Caco-2 (cell line): ENCODE measurements at regions not wholly inside any gene's neighbourhood (a gene's known extent, or its start where the extent isn't known, plus 50 kb on each side); places are given as distances from the start of the nearest gene placed in this dataset.

Source experiments
- BruUV-seq: library from RNA; stranded (reverse); fragments of 400-500 nt; replicated peaks from 2 replicates; lab custom pipeline; 2021; lab: Mats Ljungman, UMichigan
- CTCF ChIA-PET: fragments of 300-600 bp; sonication (Branson Sonifier 250); formaldehyde crosslinking; loops from one replicate; lab custom pipeline; 2022; ENCODE audit warnings: antibody characterized with exemption; lab: Charles Lee
- POLR2A ChIA-PET: fragments of 300-600 bp; sonication (Branson Sonifier 250); formaldehyde crosslinking; loops from one replicate; lab custom pipeline; 2022; ENCODE audit warnings: antibody characterized with exemption; lab: Charles Lee
- DNase-seq, 2 experiments: peaks; one replicate each; pipeline versions ENCODE4 v3.0.0 to v3.0.0-alpha.2; 2020 to 2022
- H3K27me3 ChIP-seq: replicated peaks from 2 replicates; pipeline ENCODE4 v1.6.0; 2011; ENCODE audit warnings: low read length; ENCODE audit not compliant: control insufficient read depth, insufficient read depth
- H3K36me3 ChIP-seq: 2 replicates; pipeline ENCODE4 v1.5.1; 2011; ENCODE audit warnings: low read length; ENCODE audit not compliant: control insufficient read depth, insufficient read depth
- H3K4me1 ChIP-seq: fragments of 250-450 bp; sonication (Bioruptor Pico); 2 replicates; pipeline ENCODE4 v1.5.1; 2020; ENCODE audit warnings: mild to moderate bottlenecking
- H3K4me3 ChIP-seq: 2 replicates; pipeline ENCODE4 v1.5.1; 2011; ENCODE audit warnings: low read depth, mild to moderate bottlenecking, control low read depth, low read length
- H3K9me3 ChIP-seq: fragments of 250-450 bp; sonication (Bioruptor Pico); 2 replicates; pipeline ENCODE4 v1.5.1; 2020; ENCODE audit warnings: mild to moderate bottlenecking, moderate library complexity
- H3K27ac Mint-ChIP-seq: one replicate; pipeline ENCODE4 v1.8.0; 2022; ENCODE audit warnings: mixed read lengths; ENCODE audit not compliant: unreplicated experiment
- H3K27me3 Mint-ChIP-seq: one replicate; pipeline ENCODE4 v1.8.0; 2022; ENCODE audit warnings: mixed read lengths; ENCODE audit not compliant: insufficient read depth, unreplicated experiment
- H3K36me3 Mint-ChIP-seq: one replicate; pipeline ENCODE4 v1.8.0; 2022; ENCODE audit warnings: mild to moderate bottlenecking, mixed read lengths; ENCODE audit not compliant: insufficient read depth, unreplicated experiment
- H3K4me1 Mint-ChIP-seq: one replicate; pipeline ENCODE4 v1.8.0; 2022; ENCODE audit warnings: low read depth, mixed read lengths; ENCODE audit not compliant: unreplicated experiment
- H3K4me3 Mint-ChIP-seq: one replicate; pipeline ENCODE4 v1.8.0; 2022; ENCODE audit warnings: mild to moderate bottlenecking, moderate library complexity, mixed read lengths; ENCODE audit not compliant: unreplicated experiment
- H3K9me3 Mint-ChIP-seq: one replicate; pipeline ENCODE4 v1.8.0; 2022; ENCODE audit warnings: mixed read lengths; ENCODE audit not compliant: unreplicated experiment
- intact Hi-C: fragments of 100-400 bp; cut with micrococcal nuclease; formaldehyde crosslinking; loops from one replicate; pipeline ENCODE4 v1.10.0; 2022; ENCODE audit not compliant: unreplicated experiment
- TF ChIP-seq, protein P1 (sequence below), 2 experiments: fragments of 200-600 bp in 1 of 2; IDR thresholded peaks; 1 replicate in 1 of 2; 2 replicates in 1 of 2; pipeline versions ENCODE4 v1.5.1 to v1.8.0; 2011 to 2022; ENCODE audit warnings: antibody characterized with exemption in 1 of 2, control low read depth in 1 of 2, inconsistent platforms in 1 of 2, low read depth in 1 of 2, low read length in 1 of 2, mild to moderate bottlenecking in 1 of 2, moderate library complexity in 1 of 2; ENCODE audit not compliant: insufficient read depth in 1 of 2, severe bottlenecking in 1 of 2, unreplicated experiment in 1 of 2

DNA sequence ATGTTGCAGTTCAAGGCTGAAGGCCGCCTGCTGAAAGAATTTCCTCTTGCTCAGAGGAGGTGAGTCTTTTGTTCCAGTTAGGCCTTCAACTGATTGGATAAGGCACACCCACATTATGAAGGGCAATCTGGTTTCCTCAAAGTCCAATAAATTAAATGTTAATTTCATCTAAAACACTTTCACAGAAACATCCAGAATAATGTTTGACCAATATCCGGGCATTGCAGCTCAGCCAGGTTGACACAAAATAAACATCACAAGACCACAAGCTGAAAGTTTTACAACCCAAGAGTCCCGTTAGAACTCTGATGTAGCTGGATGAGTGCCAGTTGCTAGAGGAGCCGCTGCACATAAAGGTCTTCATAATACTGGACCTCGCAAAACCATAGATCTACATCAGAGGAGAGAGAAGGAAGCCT, 64.9 kb upstream of the EED start:
- Histone ChIP-seq H3K9me3 (no peaks in the 10 kb centered on the region), H3K4me1 (peaks cover 17% of the 10 kb centered on the region), H3K36me3 (no peaks in the 10 kb centered on the region), H3K4me3 (no peak overlapping the region), H3K27me3 (no peaks in the 10 kb centered on the region)
- H3K4me1 Mint-ChIP-seq: peaks cover 8% of the 10 kb centered on the region
- BruUV-seq: no TSS peak
- TF ChIP-seq, protein P1, sequence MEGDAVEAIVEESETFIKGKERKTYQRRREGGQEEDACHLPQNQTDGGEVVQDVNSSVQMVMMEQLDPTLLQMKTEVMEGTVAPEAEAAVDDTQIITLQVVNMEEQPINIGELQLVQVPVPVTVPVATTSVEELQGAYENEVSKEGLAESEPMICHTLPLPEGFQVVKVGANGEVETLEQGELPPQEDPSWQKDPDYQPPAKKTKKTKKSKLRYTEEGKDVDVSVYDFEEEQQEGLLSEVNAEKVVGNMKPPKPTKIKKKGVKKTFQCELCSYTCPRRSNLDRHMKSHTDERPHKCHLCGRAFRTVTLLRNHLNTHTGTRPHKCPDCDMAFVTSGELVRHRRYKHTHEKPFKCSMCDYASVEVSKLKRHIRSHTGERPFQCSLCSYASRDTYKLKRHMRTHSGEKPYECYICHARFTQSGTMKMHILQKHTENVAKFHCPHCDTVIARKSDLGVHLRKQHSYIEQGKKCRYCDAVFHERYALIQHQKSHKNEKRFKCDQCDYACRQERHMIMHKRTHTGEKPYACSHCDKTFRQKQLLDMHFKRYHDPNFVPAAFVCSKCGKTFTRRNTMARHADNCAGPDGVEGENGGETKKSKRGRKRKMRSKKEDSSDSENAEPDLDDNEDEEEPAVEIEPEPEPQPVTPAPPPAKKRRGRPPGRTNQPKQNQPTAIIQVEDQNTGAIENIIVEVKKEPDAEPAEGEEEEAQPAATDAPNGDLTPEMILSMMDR (IDR thresholded peaks at IDR 0.05; ENCODE audit: insufficient read depth in 1 of 2, low read depth in 1 of 2, low read length in 1 of 2, severe bottlenecking in 1 of 2, unreplicated experiment in 1 of 2): no peak
- intact Hi-C loops: no loop called here
- ChIA-PET POLR2A (no interaction called here), CTCF (no interaction called here)
- no peak overlapping the region for H3K27ac Mint-ChIP-seq
- no peaks in the 10 kb centered on the region for H3K9me3 Mint-ChIP-seq
- no peak for DNase-seq
- H3K36me3 Mint-ChIP-seq: no peaks in the 10 kb centered on the region
- H3K27me3 Mint-ChIP-seq: no peaks in the 10 kb centered on the region
- no peak overlapping the region for H3K4me3 Mint-ChIP-seq

DNA sequence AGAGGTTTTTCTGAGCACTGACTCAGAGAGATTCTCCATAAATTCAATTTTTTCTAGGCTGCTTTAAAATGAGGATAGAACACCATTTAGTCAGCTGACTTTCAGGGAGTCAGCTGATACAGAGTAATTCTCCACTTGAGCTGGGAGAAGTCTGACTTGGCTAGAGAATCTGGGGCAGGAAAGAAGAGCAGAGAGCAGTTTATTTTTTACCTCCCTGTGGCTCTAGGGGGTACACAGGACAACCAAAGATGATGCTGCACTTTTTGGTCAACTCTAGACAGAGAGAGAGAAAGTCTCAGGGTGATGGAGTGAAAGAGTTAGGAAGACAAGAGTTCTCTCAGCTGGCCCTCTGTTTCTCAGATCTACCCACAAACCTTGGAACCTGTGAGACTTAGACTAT, 67.3 kb upstream of the EED start:
- Histone ChIP-seq H3K36me3 (no peaks in the 10 kb centered on the region), H3K27me3 (no peaks in the 10 kb centered on the region), H3K4me1 (peaks cover 31% of the 10 kb centered on the region), H3K4me3 (no peak overlapping the region), H3K9me3 (no peaks in the 10 kb centered on the region)
- Mint-ChIP-seq H3K36me3 (no peaks in the 10 kb centered on the region), H3K4me1 (peaks cover 7% of the 10 kb centered on the region), H3K4me3 (no peak overlapping the region), H3K9me3 (no peaks in the 10 kb centered on the region), H3K27ac (no peak overlapping the region), H3K27me3 (no peaks in the 10 kb centered on the region)
- DNase-seq: no peak
- CTCF ChIA-PET: interaction anchor here (0.6 to 1.6 kb wide), 3 partner anchors 16 to 53 kb away, joined by 4 to 5 read pairs (median 4); no protein-coding TSS in a partner anchor
- no TSS peak for BruUV-seq
- POLR2A ChIA-PET: no interaction called here
- TF ChIP-seq, protein P1 (IDR thresholded peaks at IDR 0.05; ENCODE audit: insufficient read depth in 1 of 2, low read depth in 1 of 2, low read length in 1 of 2, severe bottlenecking in 1 of 2, unreplicated experiment in 1 of 2): no peak
- intact Hi-C loops: no loop called here

DNA sequence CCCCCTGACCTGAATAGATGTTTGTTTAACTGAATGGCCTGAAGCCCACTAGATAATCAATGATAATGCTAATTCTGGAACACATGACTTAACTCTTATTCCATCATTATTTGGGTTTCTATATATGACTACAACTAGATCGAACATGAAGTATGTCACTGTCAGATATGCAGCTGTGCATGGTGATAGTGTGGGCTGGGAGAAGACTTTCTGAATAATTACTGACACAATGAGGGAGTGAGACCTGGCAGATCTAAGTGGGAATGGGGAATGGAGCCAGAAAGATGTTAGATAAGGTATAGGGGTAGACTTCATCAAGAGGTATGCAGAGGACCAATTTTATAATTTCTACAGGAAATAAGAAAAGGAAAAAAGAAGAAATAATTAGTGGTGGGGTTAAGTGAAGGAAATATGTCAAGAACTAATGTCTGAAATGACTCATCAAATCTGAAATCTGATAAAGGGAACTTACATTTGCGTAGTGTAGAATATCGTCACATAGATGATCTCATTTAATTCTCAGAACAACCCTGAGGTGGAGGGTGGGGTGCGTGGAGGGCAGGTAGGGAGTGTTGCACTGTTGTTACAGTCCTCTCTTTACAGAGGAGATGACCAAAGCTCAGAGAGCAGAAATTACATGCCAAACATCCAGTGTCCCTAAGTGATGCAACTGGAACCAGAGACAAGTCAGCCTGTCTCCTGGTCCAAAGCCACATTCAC, 68.2 kb upstream of the EED start:
- intact Hi-C loops: no loop called here
- ChIA-PET CTCF (interaction anchor here (1.6 kb wide), 1 partner anchor 17 kb away, joined by 4 read pairs; no protein-coding TSS in a partner anchor), POLR2A (no interaction called here)
- Mint-ChIP-seq H3K4me1 (peaks cover 7% of the 10 kb centered on the region), H3K27me3 (no peaks in the 10 kb centered on the region), H3K36me3 (no peaks in the 10 kb centered on the region), H3K9me3 (no peaks in the 10 kb centered on the region), H3K27ac (no peak overlapping the region), H3K4me3 (no peak overlapping the region)
- H3K9me3 ChIP-seq: no peaks in the 10 kb centered on the region
- DNase-seq: no peak
- TF ChIP-seq, protein P1 (IDR thresholded peaks at IDR 0.05; ENCODE audit: insufficient read depth in 1 of 2, low read depth in 1 of 2, low read length in 1 of 2, severe bottlenecking in 1 of 2, unreplicated experiment in 1 of 2): no peak
- H3K36me3 ChIP-seq: no peaks in the 10 kb centered on the region
- H3K4me1 ChIP-seq: peaks cover 33% of the 10 kb centered on the region
- no peak overlapping the region for H3K4me3 ChIP-seq
- no TSS peak for BruUV-seq
- H3K27me3 ChIP-seq: no peaks in the 10 kb centered on the region
